PC-9 (cell line): ENCODE measurements at regions not wholly inside any gene's neighbourhood (a gene's known extent, or its start where the extent isn't known, plus 50 kb on each side); places are given as distances from the start of the nearest gene placed in this dataset.

Source experiments
- BruUV-seq: library from RNA; stranded (reverse); fragments of 400-500 nt; replicated peaks from 2 replicates; lab custom pipeline; 2021; lab: Mats Ljungman, UMichigan
- CTCF ChIA-PET: fragments of 300-600 bp; sonication (Branson Sonifier 250); formaldehyde crosslinking; loops from one replicate; lab custom pipeline; 2022; ENCODE audit warnings: antibody characterized with exemption; lab: Charles Lee
- POLR2A ChIA-PET: fragments of 300-600 bp; sonication (Branson Sonifier 250); formaldehyde crosslinking; loops from one replicate; lab custom pipeline; 2022; ENCODE audit warnings: antibody characterized with exemption; ENCODE audit not compliant: unreplicated experiment; lab: Charles Lee
- DNase-seq, 2 experiments: peaks; one replicate each; pipeline versions ENCODE4 v3.0.0 to v3.0.0-alpha.2; 2015 to 2022; ENCODE audit warnings: mixed read lengths in 1 of 2
- H2AFZ ChIP-seq: fragments of 200-600 bp; sonication (generic); 2 replicates; pipeline ENCODE4 v1.8.1; 2017; ENCODE audit warnings: antibody characterized with exemption
- H3F3A ChIP-seq: fragments of 200-600 bp; sonication (generic); 2 replicates; pipeline ENCODE4 v1.8.1; 2017; ENCODE audit warnings: antibody characterized with exemption, mild to moderate bottlenecking, low read depth; ENCODE audit not compliant: insufficient read depth
- H3K27ac ChIP-seq: fragments of 200-600 bp; sonication (generic); 2 replicates; pipeline ENCODE4 v1.6.1; 2016; ENCODE audit warnings: mixed run types
- H3K27me3 ChIP-seq: fragments of 200-600 bp; sonication (generic); 2 replicates; pipeline ENCODE4 v1.6.1; 2016; ENCODE audit warnings: low read depth, mixed run types; ENCODE audit not compliant: insufficient read depth
- H3K36me3 ChIP-seq: fragments of 200-600 bp; sonication (generic); 2 replicates; pipeline ENCODE4 v1.6.1; 2016; ENCODE audit warnings: low read depth, mixed run types
- H3K4me1 ChIP-seq: fragments of 200-600 bp; sonication (generic); replicated peaks from 2 replicates; pipeline ENCODE4 v1.6.1; 2016; ENCODE audit warnings: mixed run types; ENCODE audit not compliant: insufficient read depth
- H3K4me2 ChIP-seq: fragments of 200-600 bp; sonication (generic); 2 replicates; pipeline ENCODE4 v1.6.1; 2017; ENCODE audit warnings: mixed run types
- H3K4me3 ChIP-seq: fragments of 200-600 bp; sonication (generic); 2 replicates; pipeline ENCODE4 v1.6.1; 2016; ENCODE audit warnings: mixed run types
- H3K79me2 ChIP-seq: fragments of 200-600 bp; sonication (generic); 2 replicates; pipeline ENCODE4 v1.6.1; 2017; ENCODE audit warnings: low read depth, mixed run types
- H3K9me2 ChIP-seq: fragments of 200-600 bp; sonication (generic); 2 replicates; pipeline ENCODE4 v1.8.1; 2017; ENCODE audit warnings: mild to moderate bottlenecking; ENCODE audit not compliant: insufficient read depth
- H3K9me3 ChIP-seq: fragments of 200-600 bp; sonication (generic); 2 replicates; pipeline ENCODE4 v1.8.1; 2016; ENCODE audit warnings: low read depth; ENCODE audit not compliant: insufficient read depth
- H4K20me1 ChIP-seq: fragments of 200-600 bp; sonication (generic); 2 replicates; pipeline ENCODE4 v1.8.1; 2017; ENCODE audit not compliant: insufficient read depth
- EZH2 ChIP-seq: fragments of 200-600 bp; sonication (generic); IDR thresholded peaks from 2 replicates; pipeline ENCODE4 v1.8.0; 2017; ENCODE audit warnings: antibody characterized with exemption, low read depth
- intact Hi-C: fragments of 100-400 bp; cut with micrococcal nuclease; formaldehyde crosslinking; loops from one replicate; pipeline ENCODE4 v1.10.0; 2022; ENCODE audit not compliant: unreplicated experiment
- TF ChIP-seq, protein P1 (sequence below): fragments of 200-600 bp; sonication (generic); conservative IDR thresholded peaks from 2 replicates; pipeline ENCODE4 v1.6.1; 2017; ENCODE audit warnings: mixed run types, antibody characterized with exemption, mild to moderate bottlenecking, moderate library complexity

DNA sequence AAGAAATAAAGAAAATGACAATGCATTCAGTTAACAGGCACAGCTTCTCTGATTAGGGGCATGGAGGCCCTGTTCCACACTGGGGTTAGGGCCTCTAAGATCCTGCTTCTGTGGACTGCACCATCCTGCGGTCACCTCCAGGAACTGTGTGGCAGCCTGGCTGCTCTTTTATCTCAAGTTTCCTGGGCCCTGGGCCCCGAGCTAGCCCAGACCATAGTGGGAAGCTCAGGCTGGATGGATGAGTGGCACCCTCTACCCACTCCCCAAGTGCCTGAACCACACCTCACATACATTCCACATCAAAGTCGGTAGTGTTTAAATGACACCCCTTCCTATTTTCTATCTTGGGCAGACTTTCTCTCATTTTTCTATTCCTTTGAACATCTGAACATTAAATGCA is 461.5 kb upstream of the MKI67 start:
- ChIA-PET CTCF (no interaction called here), POLR2A (no interaction called here)
- H3K4me3 ChIP-seq, result no peak overlapping the region
- no peaks in the 10 kb centered on the region for H3K9me3 ChIP-seq
- H2AFZ ChIP-seq, result no peak overlapping the region
- no peaks in the 10 kb centered on the region for H3K79me2 ChIP-seq
- BruUV-seq, result no TSS peak
- no peak overlapping the region for H3K4me2 ChIP-seq
- DNase-seq, result no peak
- no peak overlapping the region for H3K27ac ChIP-seq
- no peaks in the 10 kb centered on the region for H4K20me1 ChIP-seq
- no peaks in the 10 kb centered on the region for H3K36me3 ChIP-seq
- no peaks in the 10 kb centered on the region for H3F3A ChIP-seq
- TF ChIP-seq, protein P1, sequence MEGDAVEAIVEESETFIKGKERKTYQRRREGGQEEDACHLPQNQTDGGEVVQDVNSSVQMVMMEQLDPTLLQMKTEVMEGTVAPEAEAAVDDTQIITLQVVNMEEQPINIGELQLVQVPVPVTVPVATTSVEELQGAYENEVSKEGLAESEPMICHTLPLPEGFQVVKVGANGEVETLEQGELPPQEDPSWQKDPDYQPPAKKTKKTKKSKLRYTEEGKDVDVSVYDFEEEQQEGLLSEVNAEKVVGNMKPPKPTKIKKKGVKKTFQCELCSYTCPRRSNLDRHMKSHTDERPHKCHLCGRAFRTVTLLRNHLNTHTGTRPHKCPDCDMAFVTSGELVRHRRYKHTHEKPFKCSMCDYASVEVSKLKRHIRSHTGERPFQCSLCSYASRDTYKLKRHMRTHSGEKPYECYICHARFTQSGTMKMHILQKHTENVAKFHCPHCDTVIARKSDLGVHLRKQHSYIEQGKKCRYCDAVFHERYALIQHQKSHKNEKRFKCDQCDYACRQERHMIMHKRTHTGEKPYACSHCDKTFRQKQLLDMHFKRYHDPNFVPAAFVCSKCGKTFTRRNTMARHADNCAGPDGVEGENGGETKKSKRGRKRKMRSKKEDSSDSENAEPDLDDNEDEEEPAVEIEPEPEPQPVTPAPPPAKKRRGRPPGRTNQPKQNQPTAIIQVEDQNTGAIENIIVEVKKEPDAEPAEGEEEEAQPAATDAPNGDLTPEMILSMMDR, result no peak
- TF ChIP-seq EZH2, result no peak
- H3K4me1 ChIP-seq, result no peaks in the 10 kb centered on the region
- no peaks in the 10 kb centered on the region for H3K9me2 ChIP-seq
- intact Hi-C loops, result no loop called here
- H3K27me3 ChIP-seq, result no peaks in the 10 kb centered on the region

DNA sequence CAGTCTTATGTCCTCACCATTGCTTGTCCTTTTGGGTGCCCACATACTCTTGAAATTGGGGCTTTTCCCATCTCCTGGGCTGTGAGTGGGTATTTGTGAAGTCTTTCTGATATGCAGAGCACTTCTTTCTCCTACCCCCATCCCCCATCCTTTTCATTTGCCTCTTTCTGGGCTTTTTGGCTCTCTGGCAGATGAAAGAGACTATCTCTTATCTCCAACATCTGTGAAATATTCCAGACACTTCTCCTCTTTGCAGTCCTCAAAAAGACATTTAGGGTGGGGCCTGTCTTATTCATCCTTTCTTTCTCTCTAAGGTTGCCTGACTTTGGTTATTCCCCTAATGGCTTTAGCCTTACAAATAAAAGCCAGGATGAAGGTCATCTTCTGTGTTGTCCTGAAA is 462.2 kb upstream of the MKI67 start:
- Histone ChIP-seq H3K9me2 (no peaks in the 10 kb centered on the region), H3K4me2 (no peak overlapping the region), H3K4me3 (no peak overlapping the region), H3K27ac (no peak overlapping the region), H3K79me2 (no peaks in the 10 kb centered on the region), H3K9me3 (no peaks in the 10 kb centered on the region), H3F3A (no peaks in the 10 kb centered on the region), H2AFZ (no peak overlapping the region), H3K4me1 (no peaks in the 10 kb centered on the region), H3K36me3 (no peaks in the 10 kb centered on the region), H3K27me3 (no peaks in the 10 kb centered on the region), H4K20me1 (no peaks in the 10 kb centered on the region)
- ChIA-PET POLR2A (no interaction called here), CTCF (no interaction called here)
- BruUV-seq, result no TSS peak
- intact Hi-C loops, result no loop called here
- TF ChIP-seq EZH2, result no peak
- TF ChIP-seq, protein P1, result no peak
- no peak for DNase-seq

DNA sequence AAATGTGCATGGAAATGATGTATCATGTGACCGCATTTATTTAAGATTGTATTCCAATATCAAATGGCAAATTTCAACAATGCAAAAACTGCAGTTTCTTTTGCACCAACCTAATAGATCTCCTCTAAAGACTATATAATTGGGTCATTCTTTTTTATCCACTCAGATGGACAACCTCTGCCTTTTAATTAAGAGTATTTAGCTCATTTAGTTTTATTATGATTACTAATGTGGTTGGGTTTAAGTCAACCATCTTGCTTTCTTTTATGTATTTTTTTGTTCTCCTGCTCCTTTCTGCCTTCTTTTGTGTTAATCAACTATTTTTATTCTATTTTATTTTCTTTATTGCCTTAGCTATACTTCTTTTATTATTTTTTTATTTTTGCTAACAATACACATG is 468.5 kb upstream of the MKI67 start:
- intact Hi-C loops, result no loop called here
- H3K9me3 ChIP-seq, result no peaks in the 10 kb centered on the region
- TF ChIP-seq EZH2, result no peak
- TF ChIP-seq, protein P1, result no peak
- ChIA-PET CTCF (no interaction called here), POLR2A (no interaction called here)
- H3K4me2 ChIP-seq, result no peak overlapping the region
- H3K27ac ChIP-seq, result no peak overlapping the region
- BruUV-seq, result no TSS peak
- H3K79me2 ChIP-seq, result no peaks in the 10 kb centered on the region
- DNase-seq, result no peak
- no peaks in the 10 kb centered on the region for H3K4me1 ChIP-seq
- H3K27me3 ChIP-seq, result no peaks in the 10 kb centered on the region
- H4K20me1 ChIP-seq, result no peaks in the 10 kb centered on the region
- H3K4me3 ChIP-seq, result no peak overlapping the region
- no peaks in the 10 kb centered on the region for H3K36me3 ChIP-seq
- no peaks in the 10 kb centered on the region for H3F3A ChIP-seq
- H3K9me2 ChIP-seq, result no peaks in the 10 kb centered on the region
- no peak overlapping the region for H2AFZ ChIP-seq
